Activated effector memory CD4-positive, alpha-beta T cell treated with Interleukin-2 at 50 U/mL for 16 hours (primary cell): ENCODE measurements at regions not wholly inside any gene's neighbourhood (a gene's known extent, or its start where the extent isn't known, plus 50 kb on each side); places are given as distances from the start of the nearest gene placed in this dataset.

Source experiments
- DNase-seq: peaks from one replicate; pipeline ENCODE4 v3.0.0-alpha.2; 2020

GRCh38 chr17:77694391-77695363 is 263.8 kb upstream of the TNRC6C start:
- DNase-seq: no peak

GRCh38 chr17:77695386-77695785 is 263.1 kb upstream of the TNRC6C start:
- DNase-seq: no peak

- no peak for DNase-seq
Measured at GRCh38 chr17:77696151-77696720, 262.3 kb upstream of the TNRC6C start.

DNA sequence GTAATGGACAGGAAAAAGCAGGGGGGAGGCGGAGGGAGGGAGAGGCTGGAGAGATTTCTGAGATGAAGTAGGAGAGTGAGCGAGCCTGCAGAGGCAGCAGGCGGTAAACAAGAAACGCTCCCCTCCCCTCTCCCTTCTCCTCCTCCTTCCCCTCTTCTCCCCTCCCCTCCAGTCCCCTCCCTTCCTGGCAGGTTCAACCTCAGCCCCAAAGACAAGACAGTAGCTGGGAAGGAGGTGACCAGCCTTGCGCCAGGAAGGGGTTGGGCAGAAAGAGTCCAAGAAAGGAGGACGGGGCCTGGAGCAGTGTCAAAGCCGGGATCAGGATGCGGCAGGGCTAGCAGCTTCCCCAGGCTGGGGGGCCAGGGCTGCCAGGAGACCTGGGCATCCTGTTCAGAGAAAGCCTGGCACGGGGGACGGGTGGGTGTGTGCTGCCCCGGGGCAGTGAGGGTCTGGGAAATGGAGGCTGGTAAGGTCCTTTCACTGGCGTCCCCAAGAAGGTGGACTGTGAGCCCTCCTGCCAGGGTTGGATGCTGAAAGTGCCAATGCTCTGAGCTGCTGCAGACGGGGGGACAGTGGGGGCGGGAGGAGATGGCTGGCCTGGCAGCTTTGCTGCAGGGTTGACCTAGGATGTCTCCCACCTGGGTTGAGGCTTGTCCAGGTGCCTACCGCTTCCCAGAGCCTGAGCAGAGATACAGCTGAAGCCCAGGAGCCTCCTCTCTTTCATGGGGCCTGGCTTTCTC is 261.6 kb upstream of the TNRC6C start:
- DNase-seq: no peak

DNA sequence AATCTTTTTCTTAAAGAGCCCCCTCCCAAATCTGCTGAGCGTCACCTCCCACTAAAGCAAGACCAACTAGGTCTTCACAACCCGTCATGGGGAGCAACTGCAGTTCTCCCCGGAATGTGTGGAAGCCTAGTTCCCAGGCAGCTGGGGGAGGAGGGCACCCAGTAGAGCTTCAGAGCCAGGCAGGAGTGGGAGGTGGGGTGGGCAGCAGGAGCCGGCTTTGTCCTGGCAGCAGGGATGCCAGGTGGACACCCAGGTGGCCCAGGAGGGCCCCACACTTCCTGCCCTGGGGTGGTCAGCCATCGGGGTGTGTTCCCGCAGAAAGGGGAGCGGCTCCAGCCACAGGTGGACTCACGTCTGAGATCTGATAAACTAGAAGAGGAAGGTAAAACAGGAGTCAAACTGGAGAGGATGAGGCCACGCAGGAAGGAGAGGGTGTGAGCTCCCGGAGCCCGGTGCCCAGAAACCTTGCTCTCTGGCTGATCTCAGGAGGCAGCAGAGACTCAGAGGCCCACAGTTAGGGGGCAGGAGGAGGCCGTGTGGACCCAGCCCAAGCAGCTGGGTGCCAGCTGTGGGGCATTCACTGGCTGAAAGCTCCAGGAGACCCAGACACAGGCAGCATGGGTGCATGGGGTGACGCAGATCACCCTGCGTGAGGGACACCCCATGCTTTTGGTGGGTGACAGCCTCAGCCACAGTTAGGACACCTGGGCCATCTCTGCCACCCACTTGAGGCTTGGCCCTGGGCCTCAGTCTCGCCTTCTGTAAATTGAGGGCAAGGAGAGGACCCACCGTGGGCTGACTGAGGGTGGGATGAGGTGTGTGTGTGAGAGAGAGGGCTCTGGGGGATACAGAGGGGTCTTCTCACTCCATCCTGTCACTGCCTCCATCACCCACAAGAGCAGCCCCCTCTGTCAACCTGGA is 260.8 kb upstream of the TNRC6C start:
- no peak for DNase-seq

DNA sequence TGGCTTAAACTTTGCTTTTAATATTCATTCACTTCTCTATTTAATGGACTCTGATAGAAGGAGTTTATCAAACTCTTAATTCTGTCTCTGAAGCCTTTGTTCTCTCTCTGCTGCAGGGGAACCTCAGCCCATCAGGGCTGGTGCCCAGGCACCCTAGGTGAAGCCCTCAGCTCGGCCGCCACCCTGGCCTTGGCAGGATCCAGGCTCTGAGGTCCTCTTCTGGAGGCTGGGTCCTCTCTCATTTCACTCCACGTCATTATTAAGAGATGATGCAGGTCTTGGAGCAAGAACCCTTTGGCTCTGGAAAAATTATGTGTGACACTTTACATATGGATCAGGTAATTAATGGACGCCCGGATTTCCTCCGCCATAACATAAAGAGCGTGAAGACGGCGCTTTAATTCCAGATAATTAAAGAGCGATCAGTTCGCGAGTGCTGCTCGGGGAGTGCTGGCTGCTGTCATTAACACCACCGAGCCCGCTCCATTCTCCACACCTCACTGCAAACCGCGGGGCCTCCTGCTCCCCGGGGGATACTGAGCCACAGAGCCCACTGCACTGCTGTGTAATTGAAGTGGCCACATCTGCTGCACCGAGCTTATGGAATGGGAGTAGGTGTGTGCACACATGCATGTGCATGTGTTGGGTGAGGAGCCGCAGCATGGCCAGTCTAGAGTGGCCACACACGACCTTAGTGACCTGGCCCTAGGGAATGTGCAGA is 259.4 kb upstream of the TNRC6C start:
- DNase-seq: no peak

GRCh38 chr17:77700165-77700881 is 258.2 kb upstream of the TNRC6C start:
- no peak for DNase-seq

DNA sequence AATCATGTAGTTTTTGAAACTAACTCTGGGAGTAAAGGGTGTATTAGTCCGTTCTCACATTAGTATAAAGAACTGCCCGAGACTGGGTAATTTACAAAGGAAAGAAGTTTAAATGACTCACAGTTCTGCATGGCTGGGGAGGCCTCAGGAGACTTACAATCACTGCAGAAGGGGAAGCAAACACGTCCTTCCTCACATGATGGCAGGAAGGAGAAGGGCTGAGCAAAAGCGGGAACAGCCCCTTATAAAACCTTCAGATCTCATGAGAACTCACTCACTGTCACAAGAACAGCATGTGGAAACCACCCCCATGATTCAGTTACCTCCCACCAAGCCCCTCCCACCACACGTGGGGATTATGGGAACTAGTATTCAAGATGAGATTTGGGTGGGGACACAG is 256.5 kb upstream of the TNRC6C start:
- no peak for DNase-seq

DNA sequence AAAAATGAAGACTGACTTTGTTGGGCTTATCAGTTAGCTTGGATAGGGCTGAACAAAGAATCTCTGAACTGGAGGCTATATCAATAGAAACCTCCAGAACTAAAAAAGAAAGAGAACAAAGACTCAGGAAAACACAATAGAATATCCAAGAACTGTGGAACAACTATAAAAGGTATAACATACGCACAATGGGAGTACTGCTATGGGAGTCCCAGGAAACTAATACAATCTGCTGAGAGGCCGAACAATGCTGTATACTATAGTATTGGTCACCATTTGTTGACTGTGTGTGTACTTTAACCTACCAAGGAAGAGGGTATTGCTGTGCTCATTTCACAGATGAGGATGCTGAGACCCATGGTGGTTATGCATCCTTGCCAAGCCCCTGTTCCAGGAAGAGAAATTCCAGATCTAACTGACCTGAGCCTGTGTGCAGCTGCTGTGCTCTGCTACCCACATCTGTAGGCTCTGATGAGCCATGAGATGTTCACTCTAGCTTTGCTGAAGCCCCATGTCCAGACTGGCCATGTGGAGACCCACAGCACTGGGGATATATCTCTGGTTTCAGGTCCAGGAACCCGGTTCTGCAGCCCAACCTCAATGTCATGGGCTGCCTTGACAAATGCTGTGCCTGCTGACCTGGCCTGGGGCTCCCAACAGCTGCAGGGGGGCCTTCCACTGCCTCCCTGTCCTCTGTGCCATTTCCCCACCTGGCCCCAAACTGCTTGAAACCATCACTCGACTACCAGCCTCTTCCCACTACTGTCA is 254.3 kb upstream of the TNRC6C start:
- no peak for DNase-seq

- no peak for DNase-seq
Measured at GRCh38 chr17:77706938-77707337, 251.6 kb upstream of the TNRC6C start.

DNA sequence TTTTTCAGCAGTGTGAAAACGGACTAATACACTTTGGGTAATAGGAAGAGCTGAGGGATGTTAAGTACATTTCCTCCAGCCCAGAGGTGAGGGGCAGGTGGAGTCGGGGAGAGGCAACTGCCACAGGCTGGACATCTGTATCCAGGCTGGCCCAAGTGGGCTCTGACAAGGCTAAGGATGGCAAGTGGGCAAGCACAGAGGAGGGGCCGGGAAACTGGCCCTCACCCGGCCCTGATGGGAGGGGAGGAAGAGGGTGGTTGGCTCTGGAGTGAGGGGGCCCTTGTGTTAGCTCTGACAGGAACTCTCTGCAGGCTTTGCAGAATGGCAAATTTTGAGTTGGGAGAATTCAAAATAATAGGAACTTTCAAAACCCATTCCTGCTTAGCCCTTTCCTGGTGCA is 251.0 kb upstream of the TNRC6C start:
- DNase-seq: no peak

- no peak for DNase-seq
Measured at GRCh38 chr17:77708049-77708448, 250.5 kb upstream of the TNRC6C start.

GRCh38 chr17:77708936-77709335 is 249.6 kb upstream of the TNRC6C start:
- no peak for DNase-seq

GRCh38 chr17:77709594-77709993 is 248.9 kb upstream of the TNRC6C start:
- no peak for DNase-seq

DNA sequence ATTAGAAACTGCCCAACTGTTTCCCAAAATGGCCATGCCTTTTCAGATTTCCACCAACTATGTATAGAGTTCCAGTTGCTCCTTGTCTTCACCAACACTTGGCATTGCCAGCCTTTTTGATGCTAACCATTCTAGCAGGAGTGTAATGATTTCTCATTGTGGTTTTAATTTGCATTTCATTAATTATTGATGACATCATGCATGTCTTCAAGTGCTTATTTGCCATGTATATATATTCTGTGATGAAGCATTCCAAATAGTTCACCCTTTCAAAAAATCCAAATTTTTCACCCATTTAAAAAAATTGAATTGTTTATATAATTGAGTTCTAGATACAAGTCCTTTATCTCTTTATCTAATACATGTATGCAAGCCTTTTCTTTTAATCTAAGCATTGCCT is 245.9 kb upstream of the TNRC6C start:
- DNase-seq: no peak

DNA sequence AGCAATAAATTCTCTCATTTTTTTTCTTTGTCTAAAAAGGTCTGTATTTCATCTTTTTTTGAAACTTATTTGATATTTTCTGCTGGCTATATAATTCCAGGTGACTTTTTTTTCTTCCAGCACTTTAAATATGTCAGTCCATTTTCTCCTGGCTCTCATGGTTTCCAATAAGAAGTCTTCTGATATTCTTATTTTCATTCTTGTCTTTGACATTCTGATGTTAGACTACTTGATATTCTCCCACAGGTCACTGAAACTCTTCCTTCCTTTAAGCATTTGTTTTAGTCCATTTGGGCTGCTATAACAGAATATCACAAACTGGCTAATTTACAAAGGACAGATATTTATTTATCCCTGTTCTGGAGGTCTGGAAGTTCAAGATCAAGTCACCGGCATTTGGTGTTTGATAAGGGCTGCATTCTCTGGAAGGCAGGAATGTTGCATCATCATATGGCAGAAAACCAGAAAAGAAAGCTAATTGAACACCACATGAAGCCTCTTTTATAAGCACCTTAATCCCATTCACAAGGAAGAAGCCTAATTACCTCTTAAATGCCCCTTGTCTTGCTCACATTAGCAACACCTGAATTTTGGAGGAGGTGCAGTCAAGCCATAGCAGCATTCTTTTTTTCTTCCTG is 242.1 kb upstream of the TNRC6C start:
- DNase-seq: no peak

- no peak for DNase-seq
Measured at GRCh38 chr17:77717941-77718668, 240.4 kb upstream of the TNRC6C start.

DNA sequence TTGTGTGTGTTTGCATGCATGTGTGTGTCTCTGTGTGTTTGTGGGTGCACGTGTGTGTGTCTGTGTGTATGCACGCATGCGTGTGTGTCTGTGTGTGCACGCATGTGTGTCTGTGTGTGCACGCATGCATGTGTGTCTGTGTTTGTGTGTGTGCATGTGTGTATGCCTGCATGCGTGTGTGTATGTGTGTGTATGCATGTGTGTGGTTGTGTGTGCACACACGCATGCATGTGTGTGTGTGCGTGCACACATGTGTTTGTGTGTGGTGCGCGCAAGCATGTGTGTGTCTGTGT is 239.9 kb upstream of the TNRC6C start:
- DNase-seq: no peak

DNA sequence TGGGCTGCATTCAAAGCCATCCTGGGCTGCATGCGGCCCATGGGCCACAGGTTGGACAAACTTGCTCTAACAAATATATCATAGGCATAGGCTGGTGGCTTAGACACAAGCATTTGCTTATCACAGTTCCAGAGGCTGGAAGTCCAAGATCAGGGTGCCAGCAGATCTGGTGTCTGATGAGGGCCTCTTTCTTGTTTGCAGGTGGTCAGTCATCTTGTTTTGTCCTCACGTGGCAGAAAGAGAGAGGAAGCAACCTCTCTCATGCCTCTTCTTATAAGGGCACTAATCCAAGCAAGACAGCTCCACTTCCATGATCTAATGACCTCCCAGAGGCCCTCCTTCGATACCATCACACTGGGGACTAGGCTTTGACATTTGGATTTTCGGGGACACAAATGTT is 238.7 kb upstream of the TNRC6C start:
- no peak for DNase-seq
